ENCODE measurements at regions not wholly inside any gene's neighbourhood (a gene's known extent, or its start where the extent isn't known, plus 50 kb on each side); places are given as distances from the start of the nearest gene placed in this dataset.

DNA sequence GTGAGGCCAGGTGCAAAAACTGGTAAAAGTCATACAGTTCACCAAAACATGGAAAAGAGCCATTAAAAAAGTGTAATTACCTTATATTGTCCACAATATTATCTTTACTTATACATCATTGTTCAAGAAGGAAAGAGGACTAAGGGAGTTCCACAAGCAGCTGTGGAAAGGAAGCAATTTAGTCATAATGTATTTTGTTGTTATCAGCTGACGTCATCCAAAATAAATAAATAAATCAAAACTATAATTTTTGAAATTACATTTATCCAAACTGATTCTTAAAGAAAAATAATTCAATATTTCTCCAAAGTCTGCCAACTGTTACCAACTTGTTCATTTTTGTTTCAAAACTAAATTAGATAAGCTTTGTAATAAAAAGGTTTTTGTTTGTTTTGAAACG is 256.1 kb upstream of the CNTNAP5 start:
- no peaks in the 10 kb centered on the region for H3K27me3 Mint-ChIP-seq (ENCODE audit: low read depth in 3 of 3)
- no CpG with 5 or more reads among the region's 2 CpGs for WGBS (ENCODE audit: insufficient coverage)
- Histone ChIP-seq H3K36me3 (replicated peaks in 1 of 2; ENCODE audit: control insufficient read depth in 1 of 2, insufficient read depth in 2 of 2, low read length in 2 of 2) (no peaks in the 10 kb centered on the region), H3K4me3 (replicated peaks in 1 of 3; ENCODE audit: low read depth in 2 of 3, low read length in 3 of 3) (no peak overlapping the region), H3K27ac (ENCODE audit: low read depth in 1 of 2, low read length in 2 of 2) (no peak overlapping the region), H2AFZ (ENCODE audit: insufficient read depth, low read depth, low read length, poor library complexity, severe bottlenecking) (no peak overlapping the region), H3K9ac (ENCODE audit: insufficient read depth, low read length, poor library complexity, severe bottlenecking) (no peak overlapping the region), H3K4me2 (replicated peaks; ENCODE audit: extremely low read depth, low read length, poor library complexity, severe bottlenecking) (no peak overlapping the region), H3K27me3 (ENCODE audit: control insufficient read depth in 2 of 2, insufficient read depth in 2 of 2, low read length in 2 of 2) (no peaks in the 10 kb centered on the region), H3K9me3 (replicated peaks in 1 of 2; ENCODE audit: control insufficient read depth in 1 of 2, insufficient read depth in 1 of 2, low read length in 2 of 2) (no peaks in the 10 kb centered on the region), H3K4me1 (ENCODE audit: control insufficient read depth in 1 of 2, insufficient read depth in 2 of 2, low read length in 2 of 2) (no peaks in the 10 kb centered on the region), H4K20me1 (ENCODE audit: insufficient read depth, low read length) (no peaks in the 10 kb centered on the region), H3K79me2 (ENCODE audit: insufficient read depth, low read length) (no peaks in the 10 kb centered on the region)
- H3K36me3 Mint-ChIP-seq, result no peaks in the 10 kb centered on the region
- intact Hi-C loops (cut with micrococcal nuclease), result no loop called here
- no peak overlapping the region for H3K4me3 Mint-ChIP-seq
- no peaks in the 10 kb centered on the region for H3K4me1 Mint-ChIP-seq
- no peak overlapping the region for H3K27ac Mint-ChIP-seq
- no peak for DNase-seq
- H3K9me3 Mint-ChIP-seq, result peaks cover 0 to 5% (median 0%) of the 10 kb centered on the region in 7 donors
- no peak for TF ChIP-seq CTCF (IDR thresholded peaks at IDR 0.05)

DNA sequence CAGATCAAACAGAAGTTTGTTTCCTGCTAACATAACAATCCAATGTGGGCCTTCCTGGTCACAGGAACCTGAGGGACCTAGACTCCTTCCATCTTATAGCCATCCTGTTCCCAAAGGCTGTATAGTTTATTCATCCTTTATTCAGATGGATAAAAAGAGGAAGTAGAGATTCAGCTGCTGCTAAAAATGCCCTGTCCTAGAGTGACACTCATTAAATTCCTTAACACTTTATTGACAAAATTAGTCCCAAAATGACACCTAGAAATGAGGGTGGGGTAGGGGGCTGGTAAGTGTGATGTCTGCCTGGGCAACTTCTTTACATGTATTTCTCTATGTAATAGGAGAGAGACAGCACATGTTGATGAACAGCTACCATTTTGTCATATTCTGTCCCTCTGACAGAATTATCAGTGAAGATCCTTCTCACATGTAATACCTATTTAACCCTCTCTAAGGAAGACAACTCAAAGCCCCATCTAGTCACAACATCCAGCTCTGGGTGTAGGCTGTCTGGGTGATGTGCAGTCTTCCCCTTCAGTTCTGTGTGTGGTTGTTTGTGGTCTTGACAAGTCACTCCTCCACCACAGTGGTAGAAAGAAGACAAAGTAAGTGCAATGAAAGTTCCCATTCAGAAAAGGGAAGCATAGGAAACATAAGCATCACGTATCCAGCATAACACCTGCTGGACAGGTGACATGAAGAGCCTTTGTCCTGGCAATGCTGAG is 253.9 kb upstream of the CNTNAP5 start:
- Mint-ChIP-seq H3K9me3 (peaks cover 0 to 6% (median 0%) of the 10 kb centered on the region in 7 donors), H3K27me3 (ENCODE audit: low read depth in 3 of 3) (no peaks in the 10 kb centered on the region), H3K27ac (no peak overlapping the region), H3K36me3 (no peaks in the 10 kb centered on the region), H3K4me3 (no peak overlapping the region), H3K4me1 (no peaks in the 10 kb centered on the region)
- no peak for DNase-seq
- H3K27ac ChIP-seq (ENCODE audit: low read depth in 1 of 2, low read length in 2 of 2), result no peak overlapping the region
- H3K79me2 ChIP-seq (ENCODE audit: insufficient read depth, low read length), result no peaks in the 10 kb centered on the region
- no peaks in the 10 kb centered on the region for H3K9me3 ChIP-seq (replicated peaks in 1 of 2; ENCODE audit: control insufficient read depth in 1 of 2, insufficient read depth in 1 of 2, low read length in 2 of 2)
- no peak overlapping the region for H2AFZ ChIP-seq (ENCODE audit: insufficient read depth, low read depth, low read length, poor library complexity, severe bottlenecking)
- no peaks in the 10 kb centered on the region for H3K36me3 ChIP-seq (replicated peaks in 1 of 2; ENCODE audit: control insufficient read depth in 1 of 2, insufficient read depth in 2 of 2, low read length in 2 of 2)
- no peak overlapping the region for H3K4me3 ChIP-seq (replicated peaks in 1 of 3; ENCODE audit: low read depth in 2 of 3, low read length in 3 of 3)
- no peaks in the 10 kb centered on the region for H3K27me3 ChIP-seq (ENCODE audit: control insufficient read depth in 2 of 2, insufficient read depth in 2 of 2, low read length in 2 of 2)
- no peak overlapping the region for H3K4me2 ChIP-seq (replicated peaks; ENCODE audit: extremely low read depth, low read length, poor library complexity, severe bottlenecking)
- no peak overlapping the region for H3K9ac ChIP-seq (ENCODE audit: insufficient read depth, low read length, poor library complexity, severe bottlenecking)
- intact Hi-C loops (cut with micrococcal nuclease), result no loop called here
- H3K4me1 ChIP-seq (ENCODE audit: control insufficient read depth in 1 of 2, insufficient read depth in 2 of 2, low read length in 2 of 2), result no peaks in the 10 kb centered on the region
- no peak for TF ChIP-seq CTCF (IDR thresholded peaks at IDR 0.05)
- 0% methylated on average over 1 of the region's 1 CpG for WGBS (ENCODE audit: insufficient coverage)
- H4K20me1 ChIP-seq (ENCODE audit: insufficient read depth, low read length), result no peaks in the 10 kb centered on the region

All from CD14-positive monocyte (primary cell).